Activated T-helper 1 cell treated with Interleukin-2 at 50 U/mL for 16 hours (primary cell): ENCODE measurements at regions not wholly inside any gene's neighbourhood (a gene's known extent, or its start where the extent isn't known, plus 50 kb on each side); places are given as distances from the start of the nearest gene placed in this dataset.

Source experiments
- DNase-seq: peaks from one replicate; pipeline ENCODE4 v3.0.0-alpha.2; 2020; ENCODE audit warnings: low read depth

DNA sequence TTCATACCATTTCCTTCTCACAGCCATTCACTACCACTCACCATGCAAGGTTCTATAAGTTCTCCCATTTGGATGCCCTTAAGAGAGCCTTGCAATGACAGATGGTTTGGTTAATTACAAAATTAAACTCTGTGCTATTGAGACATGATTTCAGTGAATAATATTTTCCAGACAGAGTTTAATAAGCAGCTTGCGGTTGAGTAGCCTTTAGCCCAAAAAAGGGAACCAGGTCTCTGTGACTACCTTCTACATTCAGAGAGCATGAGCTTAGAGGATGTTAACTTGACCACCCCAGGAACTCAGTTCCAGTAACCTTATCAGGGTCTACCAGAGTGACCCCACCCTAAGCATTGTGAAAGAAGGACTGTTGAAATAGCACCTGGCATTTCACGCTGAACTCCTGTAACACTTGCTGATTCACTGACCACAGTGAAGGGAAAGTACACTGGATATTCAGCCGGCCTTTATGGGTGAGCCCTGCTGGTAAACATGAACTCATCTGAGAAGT, 1173.1 kb upstream of the ZEB2 start:
- no peak for DNase-seq

DNA sequence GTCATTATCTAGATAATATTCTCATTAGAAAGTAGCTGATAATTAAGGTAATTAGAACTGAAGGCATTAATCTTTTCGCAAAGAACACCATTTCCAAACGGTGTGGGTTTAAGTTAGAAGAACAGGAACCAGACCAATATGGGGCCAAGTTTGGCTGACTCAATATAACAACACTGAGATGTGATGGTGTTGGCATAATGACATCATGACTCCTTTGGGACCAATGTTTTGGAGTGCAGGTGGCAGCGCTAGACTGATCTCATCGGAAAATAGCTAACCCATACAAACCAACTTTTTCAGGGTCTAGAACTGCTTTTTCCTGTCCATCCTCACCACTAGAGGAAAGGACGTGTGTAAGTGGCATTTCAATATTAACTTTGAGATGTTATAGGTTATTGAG, 1171.7 kb upstream of the ZEB2 start:
- DNase-seq, result no peak

DNA sequence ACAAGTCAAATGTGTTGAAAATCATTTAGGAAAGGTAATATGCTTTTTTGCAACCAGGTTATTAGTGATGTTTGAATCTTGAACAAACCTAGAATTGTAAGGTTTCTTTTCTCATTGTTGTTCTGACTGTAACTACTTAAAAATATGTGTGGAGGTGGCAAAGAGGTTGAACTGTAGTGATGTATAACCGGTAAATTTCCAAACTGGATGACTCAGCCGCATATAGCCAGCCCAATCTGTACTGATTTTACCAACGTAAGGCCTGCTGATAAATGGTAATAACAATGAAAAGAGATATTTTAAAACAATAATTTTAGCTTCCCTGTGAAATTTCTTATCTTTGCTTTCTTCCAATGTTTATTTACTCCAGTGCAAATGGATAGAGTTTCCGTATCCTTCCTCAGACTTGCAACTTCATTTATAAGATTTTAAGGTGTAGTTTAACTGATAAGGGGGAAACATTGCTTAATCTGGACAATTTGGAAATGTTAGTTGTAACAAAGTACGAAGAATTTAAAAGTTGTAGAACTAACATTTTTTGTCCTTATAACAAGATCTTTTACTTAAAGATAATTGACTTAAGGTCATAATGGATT, 1170.4 kb upstream of the ZEB2 start:
- DNase-seq, result no peak

DNA sequence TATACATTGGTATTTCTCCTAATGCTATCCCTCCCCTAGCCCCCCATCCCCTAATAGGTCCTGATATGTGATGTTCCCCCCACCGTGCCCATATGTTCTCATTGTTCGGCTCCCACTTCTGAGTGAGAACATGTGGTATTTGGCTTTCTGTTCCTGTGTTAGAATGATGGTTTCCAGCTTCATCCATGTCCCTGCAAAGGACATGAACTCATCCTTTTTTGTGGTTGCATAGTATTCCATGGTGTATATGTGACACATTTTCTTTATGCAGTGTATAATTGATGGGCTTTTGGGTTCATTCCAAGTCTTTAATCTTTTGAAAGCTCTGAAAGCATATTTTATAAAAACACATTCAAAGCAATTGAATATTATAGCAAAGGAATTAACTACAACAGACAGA, 1169.4 kb upstream of the ZEB2 start:
- no peak for DNase-seq

DNA sequence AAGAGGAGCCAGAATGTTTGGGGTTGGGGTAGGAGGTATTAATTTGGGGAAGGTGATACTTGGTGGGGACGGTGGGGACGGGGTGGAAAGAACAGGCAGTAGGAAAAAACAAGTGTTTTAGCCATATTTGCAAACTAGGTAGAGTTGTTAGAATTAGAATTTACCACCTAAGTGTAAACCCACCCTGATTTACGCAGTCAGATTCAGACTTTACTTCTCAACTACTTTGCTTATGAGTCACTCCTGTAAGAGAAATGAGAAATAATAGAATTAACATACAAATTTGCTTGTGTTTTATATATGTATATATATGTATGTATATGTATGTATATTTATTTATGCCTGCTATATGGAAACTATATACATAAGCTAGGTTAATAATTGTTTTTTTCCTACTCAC, 1168.2 kb upstream of the ZEB2 start:
- no peak for DNase-seq

DNA sequence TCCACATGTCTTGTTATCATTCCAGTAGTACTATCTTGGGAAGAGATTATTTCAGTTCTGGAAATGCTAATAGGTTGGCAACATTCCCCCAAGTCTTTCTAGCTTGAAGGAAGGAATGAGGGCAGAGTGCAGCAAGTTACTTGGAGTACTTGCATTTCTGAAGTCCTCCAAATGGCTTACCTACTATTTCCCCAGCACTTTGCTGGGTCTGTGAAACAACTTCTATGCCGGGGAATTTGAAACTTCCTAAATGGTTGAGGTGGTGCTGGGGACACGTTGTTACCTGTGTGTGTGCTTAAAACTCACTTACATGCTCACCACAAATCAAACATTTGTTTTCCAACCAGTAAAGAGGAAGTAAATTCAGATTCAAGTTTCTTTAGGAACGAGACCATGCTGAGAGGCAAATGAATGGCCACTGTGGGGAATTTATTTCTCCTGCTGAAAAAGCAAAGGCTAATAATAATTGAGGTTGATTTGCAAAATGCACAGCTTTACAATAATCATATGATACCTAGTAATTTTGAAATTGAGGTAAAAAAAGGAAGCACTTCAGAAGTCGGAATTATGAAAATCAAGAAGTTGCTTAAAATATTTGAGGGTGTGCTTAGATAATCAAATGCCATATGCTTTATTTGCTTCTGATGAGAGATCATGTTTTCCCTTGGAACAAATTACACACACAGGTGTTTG, 1167.7 kb upstream of the ZEB2 start:
- no peak for DNase-seq

DNA sequence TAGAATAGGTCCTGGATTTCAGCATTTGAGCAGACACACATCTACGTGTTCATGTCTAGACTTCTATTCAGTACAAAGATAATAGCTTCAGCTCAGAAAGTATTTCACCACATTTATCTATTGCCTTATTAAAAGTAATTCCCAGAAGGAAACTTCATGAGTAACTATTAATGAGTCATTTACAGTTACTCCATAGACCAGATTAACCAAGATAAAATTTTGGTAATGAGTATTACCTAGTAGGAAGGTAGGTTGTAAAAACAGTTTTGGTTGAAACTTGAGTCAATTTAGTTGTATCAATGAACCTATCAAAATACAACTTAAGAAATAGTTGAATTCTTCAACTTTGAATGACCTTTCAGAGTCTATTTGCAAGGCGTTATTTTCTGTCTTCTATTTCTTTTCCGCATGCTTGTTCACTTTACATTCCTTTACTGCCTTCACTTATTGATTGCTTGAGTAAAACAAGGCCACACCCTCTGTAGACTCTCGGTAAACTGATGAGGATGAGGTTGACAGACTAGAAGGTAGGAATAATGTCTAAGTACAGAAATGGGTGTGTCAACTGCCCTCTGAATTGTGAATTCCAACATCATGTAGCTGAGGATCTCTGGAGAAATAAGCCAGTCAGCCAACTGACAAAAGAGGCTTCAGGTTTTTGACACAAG, 1165.6 kb upstream of the ZEB2 start:
- DNase-seq, result no peak

DNA sequence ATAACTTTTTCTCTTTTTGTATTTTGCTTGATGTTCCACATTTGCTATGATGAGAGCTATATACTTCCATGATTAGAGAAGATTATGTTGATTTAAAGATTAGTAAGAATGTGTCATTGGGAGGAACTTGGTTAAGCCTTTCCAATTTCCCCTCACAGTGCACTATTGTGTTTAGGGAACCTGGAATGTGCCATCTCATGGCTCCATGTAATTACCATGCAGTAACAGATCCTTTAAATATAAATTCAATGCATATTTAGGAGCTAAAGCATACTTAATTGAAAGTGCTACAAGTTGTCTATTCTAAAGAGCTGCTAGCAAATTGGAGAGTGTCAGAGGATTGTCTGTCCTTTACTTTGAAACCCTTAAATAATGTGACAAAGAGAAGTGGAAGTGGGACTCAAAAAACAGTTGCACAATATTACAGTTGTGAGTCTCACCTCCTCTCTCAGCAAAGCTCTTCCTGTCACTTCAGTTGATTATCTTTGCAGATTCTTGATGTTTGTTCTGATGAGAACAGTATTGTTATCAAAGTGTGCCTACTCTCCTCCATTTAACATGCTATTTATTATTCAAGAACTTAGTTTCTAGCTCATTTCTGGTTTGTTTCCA, 1162.7 kb upstream of the ZEB2 start:
- no peak for DNase-seq

DNA sequence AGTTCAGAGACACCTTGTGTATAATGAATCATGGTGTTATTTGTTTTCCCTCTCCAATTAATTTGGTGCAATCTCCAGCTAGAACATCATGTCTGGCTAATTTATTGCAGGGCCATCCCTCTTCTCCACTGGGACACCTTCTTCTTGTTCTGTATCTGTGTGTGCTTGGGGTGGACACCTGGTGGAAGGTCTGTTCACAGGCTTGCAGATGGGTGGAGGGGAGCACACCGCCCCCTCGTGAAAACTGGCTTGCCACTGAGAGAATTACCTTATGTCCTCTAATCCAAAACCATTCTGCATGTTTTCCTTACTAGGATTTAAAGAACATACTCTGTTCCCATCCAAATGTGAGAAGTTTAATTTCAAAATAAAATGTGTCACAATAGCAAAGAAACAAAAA, 1160.4 kb upstream of the ZEB2 start:
- DNase-seq, result no peak

DNA sequence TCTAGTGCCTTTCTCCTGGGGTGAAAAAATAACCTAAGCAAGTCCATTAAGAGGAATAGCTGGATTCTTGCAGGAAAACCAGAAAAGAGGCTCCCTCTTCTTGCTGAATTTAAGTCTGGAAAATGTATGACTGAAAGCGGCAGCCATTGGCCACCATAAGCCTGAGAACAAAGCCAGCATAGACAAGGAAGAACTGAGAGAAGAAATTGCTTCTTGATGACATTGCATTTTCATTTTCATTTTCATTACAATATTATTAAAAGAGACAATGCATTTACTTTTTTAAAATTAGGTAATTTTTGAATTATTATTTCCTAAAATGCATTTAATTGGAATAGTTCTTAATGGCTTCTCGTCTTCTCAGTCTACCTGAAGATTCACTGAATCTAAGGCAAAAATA, 1157.5 kb upstream of the ZEB2 start:
- DNase-seq, result no peak

DNA sequence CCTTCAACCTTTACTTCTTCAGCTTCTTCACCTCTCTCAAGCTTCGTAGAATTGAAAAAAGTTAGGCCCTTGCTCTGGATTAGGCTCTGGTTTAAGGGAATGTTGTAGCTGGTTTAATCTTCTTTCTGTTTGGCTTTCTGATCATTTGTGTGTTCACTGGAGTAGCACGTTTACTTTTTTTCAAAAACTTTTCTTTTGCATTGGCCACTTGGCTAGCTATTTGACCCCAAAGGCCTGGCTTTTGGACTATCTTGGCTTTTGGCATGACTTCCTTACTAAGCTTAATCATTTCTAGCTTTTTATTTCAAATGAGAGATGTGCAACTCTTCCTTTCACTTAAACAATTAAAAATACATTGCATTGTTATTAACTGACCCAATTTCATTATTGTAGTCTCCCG, 1154.8 kb upstream of the ZEB2 start:
- no peak for DNase-seq

DNA sequence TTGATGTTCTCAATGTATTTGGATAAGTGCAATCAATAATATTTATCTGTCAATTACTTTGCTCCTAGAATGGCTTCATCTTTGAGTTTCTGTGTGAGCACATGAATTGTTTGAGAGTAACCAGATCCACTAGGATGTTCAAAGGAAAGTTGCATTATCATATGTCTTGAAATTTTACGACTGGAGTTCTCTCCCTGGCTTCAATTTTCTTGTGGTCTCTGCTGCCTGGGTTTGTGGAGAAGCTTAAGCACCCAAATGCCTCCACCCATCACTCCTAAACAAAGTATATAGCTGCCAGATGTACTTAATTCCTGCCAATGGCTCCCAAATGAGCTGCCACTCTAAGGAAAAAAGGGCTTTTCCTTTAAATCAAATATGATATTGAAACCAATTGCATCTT, 1149.4 kb upstream of the ZEB2 start:
- no peak for DNase-seq

DNA sequence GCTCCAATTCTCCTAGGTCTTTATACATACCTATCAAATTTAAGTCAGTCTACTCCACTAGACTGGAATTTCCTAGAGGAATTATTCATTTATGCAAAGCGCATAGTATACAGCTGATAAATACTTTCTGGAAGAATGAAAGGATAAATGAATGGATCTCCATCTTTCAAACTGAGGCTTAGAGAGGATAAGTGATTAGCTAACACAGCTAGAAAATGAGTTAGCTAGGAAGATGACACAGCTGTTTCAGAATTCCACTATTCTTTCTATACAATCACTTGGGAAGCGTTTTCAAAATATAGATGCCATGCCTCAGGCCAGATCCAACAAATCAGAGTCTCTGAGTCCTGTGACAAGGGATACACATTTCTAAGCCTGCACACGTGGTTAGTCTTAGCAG, 1146.6 kb upstream of the ZEB2 start:
- no peak for DNase-seq

DNA sequence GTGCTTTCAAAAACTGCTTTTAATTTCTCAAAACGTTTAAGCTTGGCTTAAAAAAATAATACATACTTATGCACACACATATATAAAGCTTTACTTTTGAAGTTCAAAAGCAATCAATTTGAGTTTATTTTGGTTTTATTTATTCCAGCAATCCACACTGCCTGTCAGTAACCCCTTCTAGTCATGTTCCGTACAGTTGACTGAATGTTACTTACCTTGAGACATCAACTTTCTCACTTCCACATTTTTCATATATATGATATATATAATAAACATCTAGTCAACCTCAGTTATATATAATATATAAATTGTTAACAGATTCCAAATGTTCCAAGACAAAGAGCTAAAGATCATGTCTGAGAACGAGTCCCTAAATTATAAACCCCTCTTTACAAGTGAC, 1137.3 kb upstream of the ZEB2 start:
- no peak for DNase-seq

DNA sequence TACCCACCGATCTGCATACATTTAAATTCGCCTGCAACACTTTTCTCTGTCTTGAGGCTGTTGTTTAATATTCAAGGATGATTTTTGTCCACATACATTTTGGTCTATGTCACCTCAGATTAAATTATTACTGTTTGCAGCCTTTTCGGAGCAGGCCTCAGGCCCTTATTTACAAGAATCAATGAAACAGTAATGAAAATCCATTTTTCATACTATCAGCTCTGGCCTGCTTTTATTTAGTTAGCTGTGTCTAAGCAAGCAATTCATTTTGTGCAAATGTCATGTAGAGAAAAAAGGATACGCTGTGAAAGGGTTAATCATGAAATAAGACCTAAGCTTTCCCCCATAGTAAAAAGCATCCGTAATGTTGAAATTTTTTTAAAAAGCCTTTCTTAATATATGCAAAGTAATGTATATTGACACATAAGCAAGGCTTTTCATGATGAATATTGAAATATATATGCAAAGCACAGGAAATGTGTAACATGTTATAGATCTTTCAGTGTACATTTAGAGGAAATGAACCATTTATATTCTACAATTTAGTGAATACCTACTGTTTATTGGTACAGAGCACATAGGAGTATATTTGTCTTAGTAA, 1135.3 kb upstream of the ZEB2 start:
- DNase-seq, result no peak

DNA sequence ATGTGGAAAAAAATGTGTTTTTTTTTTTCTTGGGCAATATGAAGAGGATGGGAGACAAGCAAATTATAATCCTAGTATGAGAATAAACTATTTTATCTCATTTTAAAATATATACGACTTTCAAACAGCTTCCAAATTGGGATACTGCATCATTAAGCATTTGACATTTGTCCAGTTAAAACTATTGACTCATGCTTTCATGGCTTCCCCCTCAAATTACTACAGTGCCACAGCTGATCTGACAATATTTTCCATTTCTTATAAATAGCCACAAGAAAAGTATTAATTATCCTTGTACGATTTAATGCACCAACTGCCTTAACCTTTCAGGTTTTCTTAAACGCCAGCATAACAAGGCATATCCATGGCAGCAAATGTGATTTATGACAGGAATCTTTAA, 1134.8 kb upstream of the ZEB2 start:
- no peak for DNase-seq

DNA sequence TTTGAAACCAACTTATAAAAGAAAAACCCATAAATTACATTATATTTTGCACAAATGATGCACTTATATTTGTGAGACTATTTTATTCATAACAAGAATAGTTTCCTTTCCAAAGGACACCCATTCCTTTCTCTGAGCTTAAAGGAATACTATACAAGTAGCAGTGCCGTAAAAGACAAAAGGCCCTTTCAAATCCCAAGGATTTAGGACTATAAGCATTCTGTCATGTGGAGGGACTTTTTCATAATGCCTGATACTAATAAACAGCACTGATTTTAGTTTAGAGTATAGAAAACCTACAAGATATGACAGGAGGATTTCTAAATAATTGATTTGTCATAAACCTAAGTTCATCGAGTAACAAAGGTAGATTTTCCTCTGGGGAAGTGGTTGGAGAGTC, 1134.2 kb upstream of the ZEB2 start:
- DNase-seq, result no peak

DNA sequence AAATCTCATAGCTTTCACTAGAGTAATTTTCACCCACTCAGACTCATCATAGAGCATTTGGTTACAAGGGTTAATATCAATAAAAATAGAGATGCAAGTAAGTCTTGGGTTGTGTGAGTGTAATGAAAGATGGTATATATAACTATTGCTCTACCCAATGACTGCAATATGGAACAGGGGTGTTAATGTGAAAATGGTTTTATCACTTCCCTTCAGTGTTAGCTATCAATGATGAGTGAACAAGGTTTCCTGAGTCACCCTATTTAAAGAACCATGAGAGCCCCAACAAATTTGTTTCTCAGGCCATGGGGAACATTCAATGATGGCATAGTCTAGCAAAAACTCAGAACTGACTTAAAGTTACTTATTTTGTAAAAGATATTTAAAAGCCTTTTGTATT, 1133.6 kb upstream of the ZEB2 start:
- no peak for DNase-seq

DNA sequence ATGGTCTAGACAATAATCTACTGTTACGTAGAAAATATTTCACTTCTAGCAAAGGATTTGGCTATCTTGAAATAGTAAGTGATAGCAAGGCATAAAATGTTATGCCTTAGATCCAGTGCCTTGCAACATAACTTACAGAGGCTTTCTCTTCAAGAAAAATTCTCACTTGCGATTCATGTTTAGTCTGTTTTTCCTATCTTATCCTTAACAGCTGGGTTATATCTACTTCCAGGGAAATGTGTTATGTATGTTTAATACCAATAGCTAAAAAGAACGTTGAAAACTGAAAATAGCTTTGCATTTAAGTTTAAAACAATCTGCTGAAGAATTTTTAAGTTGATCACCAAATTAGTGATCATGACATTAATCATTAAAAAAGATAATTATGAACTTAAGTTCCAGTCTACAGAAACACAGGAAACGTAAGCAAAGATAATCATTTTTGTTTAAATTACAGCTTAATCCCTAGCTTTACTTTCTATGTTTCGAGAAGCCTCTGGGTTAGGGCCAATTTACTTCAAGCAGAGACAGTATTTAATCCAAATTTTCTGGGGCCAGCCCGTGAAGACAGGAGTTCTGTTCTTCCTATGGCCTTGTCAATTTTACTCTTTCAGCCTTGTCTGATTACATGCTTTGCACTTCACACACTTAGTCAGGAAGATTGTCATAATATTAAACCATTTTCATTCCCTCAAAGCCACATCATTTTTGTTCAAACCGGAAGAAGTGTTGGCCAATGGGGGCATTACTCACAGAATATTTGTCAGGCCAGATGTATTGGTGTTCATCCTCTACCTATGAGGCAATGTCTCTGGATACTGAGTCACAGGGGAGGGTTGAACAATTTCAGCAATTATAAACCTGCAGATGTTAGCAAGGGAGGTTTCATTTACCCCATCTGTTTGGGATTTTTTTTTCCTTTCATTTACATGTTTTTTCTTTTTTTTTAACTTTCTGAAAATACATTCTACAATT, 1132.9 kb upstream of the ZEB2 start:
- no peak for DNase-seq

DNA sequence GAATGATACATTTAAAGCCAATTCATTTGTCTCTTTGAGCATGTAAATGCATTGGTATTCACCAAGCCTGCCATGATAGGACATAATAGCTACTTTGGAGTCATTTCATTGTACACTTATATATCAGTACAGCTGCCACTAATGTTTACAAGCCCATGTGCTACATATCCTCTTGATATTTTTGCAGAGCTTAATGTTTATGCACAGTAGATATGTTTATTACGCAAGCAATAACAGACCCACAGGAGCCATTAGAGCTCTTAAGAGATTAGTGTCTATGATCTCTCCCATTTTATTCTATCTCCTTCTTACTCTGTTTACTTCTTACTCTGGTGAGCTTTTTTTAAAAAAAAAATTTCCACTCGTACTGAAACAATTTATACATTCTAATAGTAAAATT, 1132.1 kb upstream of the ZEB2 start:
- DNase-seq, result no peak

DNA sequence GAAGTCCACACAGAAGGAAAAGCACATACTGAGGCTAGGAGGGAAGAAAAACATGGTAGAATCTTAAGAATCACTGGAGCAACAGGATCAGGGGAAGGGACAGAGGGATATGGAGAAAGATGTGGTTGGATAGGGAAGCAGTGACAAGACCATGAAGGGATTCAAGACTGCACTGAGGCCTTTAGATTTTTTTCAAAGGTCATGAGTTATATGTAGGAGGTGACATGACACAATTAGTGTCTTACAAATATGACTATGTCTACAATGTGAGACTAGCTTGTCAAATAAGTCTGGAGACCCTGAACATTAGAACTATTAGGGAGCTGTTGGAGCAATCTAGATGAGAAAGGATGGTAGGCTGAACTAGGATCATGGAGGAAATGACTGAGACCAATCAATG, 1130.3 kb upstream of the ZEB2 start:
- no peak for DNase-seq

DNA sequence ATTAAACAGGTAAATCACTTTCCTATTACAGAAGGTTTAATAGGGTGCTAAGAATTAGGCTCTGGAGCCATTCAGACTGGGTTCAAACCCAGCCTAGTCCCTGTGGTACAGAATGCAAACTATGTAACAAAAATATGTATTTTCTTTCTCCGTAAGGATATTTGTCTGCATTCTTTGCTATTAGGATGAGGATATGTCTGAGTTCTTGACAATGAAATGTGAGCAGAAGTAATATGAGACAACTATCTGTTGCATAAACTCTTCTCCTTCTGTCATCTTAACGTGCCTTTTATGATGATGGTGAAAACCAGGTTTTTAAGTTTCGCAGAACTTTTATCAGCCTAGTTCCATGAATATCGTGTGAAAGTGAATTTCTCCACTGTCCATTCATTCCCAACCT, 1129.1 kb upstream of the ZEB2 start:
- DNase-seq, result no peak
